ENCODE measurements at regions not wholly inside any gene's neighbourhood (a gene's known extent, or its start where the extent isn't known, plus 50 kb on each side); places are given as distances from the start of the nearest gene placed in this dataset.
"Not testable (repeated sequence)": the region's sequence is repeated elsewhere in the genome, so short reads cannot be mapped to it uniquely, and the experiment has no call there.

DNA sequence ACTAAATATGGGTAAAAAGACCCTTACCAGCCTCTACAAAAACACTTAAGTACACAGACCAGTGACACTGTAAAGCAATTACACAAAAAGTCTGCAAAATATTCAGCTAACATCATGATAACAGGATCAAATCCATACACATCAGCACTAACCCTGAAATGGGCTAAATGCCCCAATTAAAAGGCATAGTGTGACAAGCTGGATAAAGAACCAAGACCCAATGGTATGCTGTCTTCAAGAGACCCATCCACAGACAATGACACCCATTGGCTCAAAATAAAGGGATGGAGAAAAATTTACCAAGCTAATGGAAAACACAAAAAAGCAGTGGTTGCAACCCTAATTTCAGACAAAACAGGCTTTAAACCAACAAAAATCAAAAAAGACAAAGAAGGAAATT is 221.0 kb upstream of the ISL1 start:
- TF ChIP-seq EZH2 (IDR thresholded peaks at IDR 0.05; ENCODE audit: borderline replicate concordance): no peak
- TF ChIP-seq, protein P1, sequence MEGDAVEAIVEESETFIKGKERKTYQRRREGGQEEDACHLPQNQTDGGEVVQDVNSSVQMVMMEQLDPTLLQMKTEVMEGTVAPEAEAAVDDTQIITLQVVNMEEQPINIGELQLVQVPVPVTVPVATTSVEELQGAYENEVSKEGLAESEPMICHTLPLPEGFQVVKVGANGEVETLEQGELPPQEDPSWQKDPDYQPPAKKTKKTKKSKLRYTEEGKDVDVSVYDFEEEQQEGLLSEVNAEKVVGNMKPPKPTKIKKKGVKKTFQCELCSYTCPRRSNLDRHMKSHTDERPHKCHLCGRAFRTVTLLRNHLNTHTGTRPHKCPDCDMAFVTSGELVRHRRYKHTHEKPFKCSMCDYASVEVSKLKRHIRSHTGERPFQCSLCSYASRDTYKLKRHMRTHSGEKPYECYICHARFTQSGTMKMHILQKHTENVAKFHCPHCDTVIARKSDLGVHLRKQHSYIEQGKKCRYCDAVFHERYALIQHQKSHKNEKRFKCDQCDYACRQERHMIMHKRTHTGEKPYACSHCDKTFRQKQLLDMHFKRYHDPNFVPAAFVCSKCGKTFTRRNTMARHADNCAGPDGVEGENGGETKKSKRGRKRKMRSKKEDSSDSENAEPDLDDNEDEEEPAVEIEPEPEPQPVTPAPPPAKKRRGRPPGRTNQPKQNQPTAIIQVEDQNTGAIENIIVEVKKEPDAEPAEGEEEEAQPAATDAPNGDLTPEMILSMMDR (IDR thresholded peaks at IDR 0.05; ENCODE audit: poor library complexity): no peak
- TF ChIP-seq EZH2phosphoT487 (IDR thresholded peaks at IDR 0.05; ENCODE audit: low read depth, severe bottlenecking, unreplicated experiment): no peak
- H4K20me1 ChIP-seq (ENCODE audit: insufficient read depth, poor library complexity, severe bottlenecking): no peaks in the 10 kb centered on the region
- no peak overlapping the region for H3K4me3 ChIP-seq
- no peak overlapping the region for H3K27ac ChIP-seq
- H3K36me3 ChIP-seq (replicated peaks; ENCODE audit: insufficient read depth, low read depth): no peaks in the 10 kb centered on the region
- H3K4me2 ChIP-seq: no peak overlapping the region
- H3K4me1 ChIP-seq (ENCODE audit: insufficient read depth): no peaks in the 10 kb centered on the region
- no peaks in the 10 kb centered on the region for H3K27me3 ChIP-seq
- DNase-seq (ENCODE audit: low spot score): no peak
- H2AFZ ChIP-seq: no peak overlapping the region
- no peaks in the 10 kb centered on the region for H3K79me2 ChIP-seq
- H3K9me3 ChIP-seq (ENCODE audit: low read depth): peaks cover 10% of the 10 kb centered on the region
- no peaks in the 10 kb centered on the region for H3K9me2 ChIP-seq (replicated peaks; ENCODE audit: insufficient read depth)

DNA sequence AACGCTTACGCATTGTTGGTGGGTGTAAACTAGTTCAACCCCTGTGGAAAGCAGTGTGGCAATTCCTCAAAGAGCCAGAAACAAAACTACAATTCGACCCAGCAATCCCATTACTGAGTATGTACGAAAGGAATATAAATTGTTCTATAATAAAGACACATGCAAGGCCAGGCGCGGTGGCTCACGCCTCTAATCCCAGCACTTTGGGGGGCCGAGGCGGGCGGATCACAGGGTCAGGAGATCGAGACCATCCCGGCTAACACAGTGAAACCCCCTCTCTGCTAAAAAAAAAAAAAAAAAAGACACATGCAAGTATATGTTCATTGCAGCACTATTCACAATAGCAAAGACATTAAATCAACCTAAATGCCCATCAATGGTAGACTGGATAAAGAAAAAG is 217.6 kb upstream of the ISL1 start:
- not testable (repeated sequence) for H3K9me2 ChIP-seq (replicated peaks; ENCODE audit: insufficient read depth); H3K4me1 ChIP-seq (ENCODE audit: insufficient read depth); H3K27me3 ChIP-seq; H3K9me3 ChIP-seq (ENCODE audit: low read depth); H4K20me1 ChIP-seq (ENCODE audit: insufficient read depth, poor library complexity, severe bottlenecking); H3K27ac ChIP-seq; H3K36me3 ChIP-seq (replicated peaks; ENCODE audit: insufficient read depth, low read depth); H3K79me2 ChIP-seq; DNase-seq (ENCODE audit: low spot score); H3K4me2 ChIP-seq; H3K4me3 ChIP-seq; H2AFZ ChIP-seq
- 95% methylated on average over 12 of the region's 12 CpGs for WGBS (ENCODE audit: low lambda C conversion rate, missing lambda C conversion rate)

DNA sequence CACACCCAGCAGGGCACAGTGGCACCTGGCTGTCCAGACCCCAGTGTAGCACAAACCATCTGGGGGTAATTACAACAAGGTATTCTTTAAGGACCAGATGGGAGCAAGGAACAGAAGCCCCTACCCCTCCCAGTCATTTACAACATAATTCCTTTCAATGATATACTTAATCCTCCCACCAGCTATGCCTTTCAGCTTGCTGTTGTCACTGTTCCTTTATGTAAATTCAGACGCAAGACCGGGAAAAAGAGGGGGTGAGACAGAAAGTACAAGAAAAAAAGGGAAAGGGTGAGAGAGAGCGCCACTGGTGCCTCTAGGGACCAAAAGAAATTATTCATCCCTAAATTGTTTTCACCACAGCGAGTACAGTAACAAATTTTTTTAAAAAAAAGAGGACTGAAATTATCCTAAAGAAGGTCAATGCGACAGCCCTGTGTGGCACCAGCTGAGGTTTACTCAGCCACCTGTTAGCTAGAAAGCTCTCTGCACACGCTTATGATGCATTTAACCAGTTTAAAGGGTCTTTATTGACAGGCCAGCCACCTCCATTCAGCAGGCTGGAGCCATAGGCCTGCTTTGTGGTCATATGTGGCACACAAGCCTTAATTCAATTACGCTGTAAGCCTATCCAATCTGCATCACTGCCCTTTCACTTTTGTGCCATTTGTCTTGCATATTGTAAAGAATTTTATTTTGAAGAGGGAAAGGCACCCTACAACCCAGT is 210.2 kb upstream of the ISL1 start:
- Histone ChIP-seq H2AFZ (no peak overlapping the region), H4K20me1 (ENCODE audit: insufficient read depth, poor library complexity, severe bottlenecking) (no peaks in the 10 kb centered on the region), H3K9me2 (replicated peaks; ENCODE audit: insufficient read depth) (no peaks in the 10 kb centered on the region), H3K9me3 (ENCODE audit: low read depth) (no peaks in the 10 kb centered on the region), H3K79me2 (no peaks in the 10 kb centered on the region), H3K27me3 (no peaks in the 10 kb centered on the region), H3K36me3 (replicated peaks; ENCODE audit: insufficient read depth, low read depth) (no peaks in the 10 kb centered on the region), H3K4me3 (no peak overlapping the region), H3K4me1 (ENCODE audit: insufficient read depth) (no peaks in the 10 kb centered on the region), H3K27ac (no peak overlapping the region), H3K4me2 (no peak overlapping the region)
- TF ChIP-seq EZH2phosphoT487 (IDR thresholded peaks at IDR 0.05; ENCODE audit: low read depth, severe bottlenecking, unreplicated experiment): no peak
- TF ChIP-seq, protein P1 (IDR thresholded peaks at IDR 0.05; ENCODE audit: poor library complexity): no peak
- TF ChIP-seq EZH2 (IDR thresholded peaks at IDR 0.05; ENCODE audit: borderline replicate concordance): no peak
- WGBS (ENCODE audit: low lambda C conversion rate, missing lambda C conversion rate): 48% methylated on average over 7 of the region's 7 CpGs
- no peak for DNase-seq (ENCODE audit: low spot score)

DNA sequence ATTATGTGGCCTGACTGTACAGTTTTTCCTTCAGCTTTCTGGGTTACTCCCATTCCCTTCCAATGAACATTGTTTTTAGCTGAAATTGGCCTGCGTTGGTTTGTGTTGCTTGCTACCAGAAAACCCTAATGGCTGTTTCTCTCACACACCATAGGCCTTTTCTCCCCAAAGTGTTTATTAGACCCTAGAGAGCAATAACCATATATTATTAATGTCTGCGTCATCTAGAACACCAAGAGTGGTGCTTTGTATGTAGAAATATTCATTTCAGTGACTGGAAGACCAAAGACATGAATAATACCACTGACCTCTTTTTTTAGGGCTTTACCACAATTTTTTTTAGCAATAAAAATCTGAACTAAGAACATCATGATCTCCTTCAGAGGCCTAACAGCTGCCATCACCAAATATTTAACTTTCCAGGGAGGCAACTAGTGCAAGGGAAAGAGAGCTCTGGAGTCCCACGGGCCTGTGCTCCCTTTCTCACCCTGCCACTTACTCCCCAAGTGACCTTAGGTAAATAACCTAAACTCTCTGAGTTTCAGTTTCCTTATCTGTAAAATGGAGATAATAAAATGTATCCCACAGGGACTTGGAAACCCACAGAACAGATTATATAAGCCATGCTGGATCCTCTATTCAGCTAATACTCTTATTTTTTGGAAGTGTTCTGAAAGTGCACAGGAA is 201.9 kb upstream of the ISL1 start:
- Histone ChIP-seq H3K27me3 (no peaks in the 10 kb centered on the region), H3K79me2 (no peaks in the 10 kb centered on the region), H4K20me1 (ENCODE audit: insufficient read depth, poor library complexity, severe bottlenecking) (no peaks in the 10 kb centered on the region), H2AFZ (no peak overlapping the region), H3K27ac (no peak overlapping the region), H3K4me3 (no peak overlapping the region), H3K4me2 (no peak overlapping the region), H3K9me2 (replicated peaks; ENCODE audit: insufficient read depth) (no peaks in the 10 kb centered on the region), H3K4me1 (ENCODE audit: insufficient read depth) (no peaks in the 10 kb centered on the region), H3K9me3 (ENCODE audit: low read depth) (no peaks in the 10 kb centered on the region), H3K36me3 (replicated peaks; ENCODE audit: insufficient read depth, low read depth) (no peaks in the 10 kb centered on the region)
- TF ChIP-seq EZH2phosphoT487 (IDR thresholded peaks at IDR 0.05; ENCODE audit: low read depth, severe bottlenecking, unreplicated experiment) (no peak), EZH2 (IDR thresholded peaks at IDR 0.05; ENCODE audit: borderline replicate concordance) (no peak)
- TF ChIP-seq, protein P1 (IDR thresholded peaks at IDR 0.05; ENCODE audit: poor library complexity): no peak
- no peak for DNase-seq (ENCODE audit: low spot score)
- WGBS (ENCODE audit: low lambda C conversion rate, missing lambda C conversion rate): 59% methylated on average over 3 of the region's 3 CpGs

Measured in hepatocyte (in vitro differentiated cells).